ENCODE measurements at regions not wholly inside any gene's neighbourhood (a gene's known extent, or its start where the extent isn't known, plus 50 kb on each side); places are given as distances from the start of the nearest gene placed in this dataset.
"Not testable (repeated sequence)": the region's sequence is repeated elsewhere in the genome, so short reads cannot be mapped to it uniquely, and the experiment has no call there.

GRCh38 chr5:135094339-135095051 is 60.5 kb upstream of the PITX1 start:
- 95% methylated on average over 6 of the region's 6 CpGs for WGBS
- no peak overlapping the region for H3K27ac ChIP-seq
- H3K27me3 ChIP-seq = peaks cover 4% of the 10 kb centered on the region
- H3K36me3 ChIP-seq = no peaks in the 10 kb centered on the region
- H3K4me3 ChIP-seq = no peak overlapping the region
- DNase-seq (ENCODE audit: low spot score in 2 of 2) = peak; percentile 20 to 37
- H3K4me1 ChIP-seq = no peaks in the 10 kb centered on the region
- H3K9me3 ChIP-seq = no peaks in the 10 kb centered on the region
- TF ChIP-seq POLR2A (IDR thresholded peaks at IDR 0.05) (no peak), POLR2AphosphoS5 (IDR thresholded peaks at IDR 0.05) (no peak), EP300 (IDR thresholded peaks at IDR 0.05) (no peak), CTCF (IDR thresholded peaks at IDR 0.05) (no peak)

GRCh38 chr5:135093483-135093882 is 59.5 kb upstream of the PITX1 start:
- 84% methylated on average over 1 of the region's 1 CpG for WGBS
- H3K36me3 ChIP-seq; H3K4me3 ChIP-seq; DNase-seq (ENCODE audit: low spot score in 2 of 2); H3K4me1 ChIP-seq; H3K27me3 ChIP-seq; H3K27ac ChIP-seq; H3K9me3 ChIP-seq: not testable (repeated sequence)

DNA sequence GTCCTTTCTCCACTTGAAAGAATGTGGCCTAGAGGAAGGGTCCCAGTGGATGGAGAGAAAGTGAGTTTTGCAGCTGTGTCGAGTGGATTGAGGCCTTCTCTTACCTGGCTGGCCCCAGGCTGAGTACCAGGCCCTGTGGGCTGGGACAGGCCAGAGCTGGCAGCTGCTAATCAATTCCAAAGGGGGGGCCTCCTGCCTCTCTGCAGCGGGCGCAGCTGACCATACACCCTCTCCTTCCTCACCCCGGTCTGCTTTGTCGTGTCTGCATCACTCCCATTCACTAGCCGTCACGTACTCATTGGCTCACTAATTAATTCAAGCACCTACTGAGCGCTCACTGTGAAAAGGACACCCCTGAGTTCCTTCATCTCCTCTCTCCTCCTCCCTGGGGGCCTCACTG is 58.4 kb upstream of the PITX1 start:
- Histone ChIP-seq H3K4me1 (no peaks in the 10 kb centered on the region), H3K4me3 (no peak overlapping the region), H3K27me3 (peaks cover 10% of the 10 kb centered on the region), H3K9me3 (no peaks in the 10 kb centered on the region), H3K36me3 (no peaks in the 10 kb centered on the region), H3K27ac (no peak overlapping the region)
- peak; percentile 26 to 58 for DNase-seq (ENCODE audit: low spot score in 2 of 2)
- TF ChIP-seq POLR2AphosphoS5 (IDR thresholded peaks at IDR 0.05) (no peak), CTCF (IDR thresholded peaks at IDR 0.05) (no peak), POLR2A (IDR thresholded peaks at IDR 0.05) (no peak), EP300 (IDR thresholded peaks at IDR 0.05) (no peak)
- 92% methylated on average over 8 of the region's 8 CpGs for WGBS

DNA sequence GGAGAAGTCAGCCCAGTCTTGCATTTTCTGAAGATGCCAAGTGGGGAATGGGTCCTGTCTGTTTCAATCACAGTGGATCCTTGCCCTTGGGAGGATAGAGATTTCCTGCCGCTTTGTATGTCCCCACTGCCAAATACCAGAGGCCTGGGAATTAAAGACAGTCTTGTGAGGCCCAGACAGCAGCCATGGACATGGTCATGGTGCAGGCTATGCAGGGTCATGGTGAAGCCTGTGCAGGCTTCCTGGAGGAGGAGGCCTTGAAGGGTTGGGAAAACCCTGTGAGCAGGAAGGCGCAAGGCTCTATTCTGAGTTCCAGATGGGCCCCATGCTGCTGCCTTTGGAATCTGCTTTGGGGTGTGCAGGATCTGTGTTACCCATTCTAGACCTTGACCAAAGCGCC is 57.3 kb upstream of the PITX1 start:
- H3K27ac ChIP-seq = no peak overlapping the region
- H3K4me1 ChIP-seq = no peaks in the 10 kb centered on the region
- no peaks in the 10 kb centered on the region for H3K9me3 ChIP-seq
- H3K36me3 ChIP-seq = no peaks in the 10 kb centered on the region
- H3K4me3 ChIP-seq = no peak overlapping the region
- DNase-seq (ENCODE audit: low spot score in 2 of 2) = peak; percentile 25 to 29
- peaks cover 20% of the 10 kb centered on the region for H3K27me3 ChIP-seq
- TF ChIP-seq POLR2AphosphoS5 (IDR thresholded peaks at IDR 0.05) (no peak), POLR2A (IDR thresholded peaks at IDR 0.05) (no peak), EP300 (IDR thresholded peaks at IDR 0.05) (no peak), CTCF (IDR thresholded peaks at IDR 0.05) (no peak)
- WGBS = 100% methylated on average over 2 of the region's 3 CpGs

DNA sequence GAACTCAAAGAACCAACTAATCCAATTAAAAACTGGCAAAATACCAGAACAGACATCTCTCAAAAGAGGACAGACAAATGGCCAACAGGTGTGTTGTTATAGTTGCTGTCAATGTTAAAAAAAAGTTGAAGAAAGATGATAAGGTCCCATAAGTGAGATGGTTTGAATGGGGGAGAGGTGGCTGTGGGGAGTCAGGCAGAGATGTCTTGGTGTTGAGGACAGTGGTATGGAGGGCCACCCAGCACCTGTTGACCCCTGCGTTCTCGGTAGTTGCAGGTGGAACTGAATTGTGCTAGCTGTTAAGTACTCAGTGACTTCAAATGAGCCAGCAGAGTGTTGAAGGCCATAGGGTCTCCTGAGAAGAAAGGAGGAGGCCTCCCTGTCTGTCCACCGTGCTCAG is 55.9 kb upstream of the PITX1 start:
- Histone ChIP-seq H3K27me3 (peaks cover 22% of the 10 kb centered on the region), H3K4me3 (no peak overlapping the region), H3K4me1 (no peaks in the 10 kb centered on the region), H3K36me3 (no peaks in the 10 kb centered on the region), H3K9me3 (no peaks in the 10 kb centered on the region), H3K27ac (no peak overlapping the region)
- peak in 1 of 2 donors; percentile 6 for DNase-seq (ENCODE audit: low spot score in 2 of 2)
- 80% methylated on average over 3 of the region's 3 CpGs for WGBS
- TF ChIP-seq CTCF (IDR thresholded peaks at IDR 0.05) (no peak), POLR2AphosphoS5 (IDR thresholded peaks at IDR 0.05) (no peak), POLR2A (IDR thresholded peaks at IDR 0.05) (no peak), EP300 (IDR thresholded peaks at IDR 0.05) (no peak)

GRCh38 chr5:135088911-135089310 is 54.9 kb upstream of the PITX1 start:
- no peak for DNase-seq (ENCODE audit: low spot score in 2 of 2)
- no peaks in the 10 kb centered on the region for H3K9me3 ChIP-seq
- no peak overlapping the region for H3K27ac ChIP-seq
- no peaks in the 10 kb centered on the region for H3K4me1 ChIP-seq
- H3K4me3 ChIP-seq = no peak overlapping the region
- 22% methylated on average over 2 of the region's 2 CpGs for WGBS
- H3K27me3 ChIP-seq = peaks cover 22% of the 10 kb centered on the region
- H3K36me3 ChIP-seq = no peaks in the 10 kb centered on the region
- TF ChIP-seq EP300 (IDR thresholded peaks at IDR 0.05) = no peak
- TF ChIP-seq CTCF (IDR thresholded peaks at IDR 0.05) = no peak
- no peak for TF ChIP-seq POLR2A (IDR thresholded peaks at IDR 0.05)
- TF ChIP-seq POLR2AphosphoS5 (IDR thresholded peaks at IDR 0.05) = no peak
